Thymus (tissue), 11 donors: ENCODE measurements at regions not wholly inside any gene's neighbourhood (a gene's known extent, or its start where the extent isn't known, plus 50 kb on each side); places are given as distances from the start of the nearest gene placed in this dataset.
"Not testable (repeated sequence)": the region's sequence is repeated elsewhere in the genome, so short reads cannot be mapped to it uniquely, and the experiment has no call there.

Source experiments
- DNase-seq, 9 donors: peaks; one replicate each; pipeline ENCODE4 v3.0.0-alpha.2; 2013; ENCODE audit warnings: low spot score in 9 of 9, low read depth in 6 of 9, missing footprints in 1 of 9
- H3K27ac ChIP-seq, 2 donors: one replicate each; pipeline ENCODE4 v1.5.1; 2013; ENCODE audit warnings: control low read depth in 1 of 2, low read depth in 1 of 2, low read length in 1 of 2, mild to moderate bottlenecking in 1 of 2, moderate library complexity in 1 of 2
- H3K27me3 ChIP-seq, 2 donors: one replicate each; pipeline ENCODE4 v1.5.1; 2013; ENCODE audit warnings: low read length in 1 of 2; ENCODE audit not compliant: control insufficient read depth in 2 of 2, insufficient read depth in 1 of 2
- H3K36me3 ChIP-seq, 2 donors: one replicate each; pipeline ENCODE4 v1.5.1; 2013; ENCODE audit warnings: low read length in 1 of 2, mild to moderate bottlenecking in 1 of 2, moderate library complexity in 1 of 2; ENCODE audit not compliant: control insufficient read depth in 2 of 2, insufficient read depth in 2 of 2
- H3K4me1 ChIP-seq, 2 donors: one replicate each; pipeline ENCODE4 v1.5.1; 2013; ENCODE audit warnings: low read length in 2 of 2; ENCODE audit not compliant: control insufficient read depth in 2 of 2, insufficient read depth in 2 of 2
- H3K4me3 ChIP-seq, 2 donors: one replicate each; pipeline ENCODE4 v1.5.1; 2013; ENCODE audit warnings: low read length in 2 of 2, control low read depth in 1 of 2, mild to moderate bottlenecking in 1 of 2
- H3K9me3 ChIP-seq, 2 donors: one replicate each; pipeline ENCODE4 v1.5.1; 2013; ENCODE audit warnings: low read length in 1 of 2, mild to moderate bottlenecking in 1 of 2; ENCODE audit not compliant: control insufficient read depth in 2 of 2, insufficient read depth in 1 of 2
- WGBS: extraction: QIAGEN DNeasy Blood & Tissue Kit; methylation state at CpG from one replicate; pipeline ENCODE4 v1.1.7; 2013; 5-methylcytosine and 5-hydroxymethylcytosine counted together
- donor health status: healthy.

GRCh38 chr7:115805458-115805857, 225.1 kb downstream of the TFEC start:
- no peak overlapping the region for H3K27ac ChIP-seq
- no peaks in the 10 kb centered on the region for H3K4me1 ChIP-seq
- no peaks in the 10 kb centered on the region for H3K27me3 ChIP-seq
- no peak for DNase-seq
- H3K36me3 ChIP-seq = no peaks in the 10 kb centered on the region
- 78% methylated on average over 8 of the region's 8 CpGs for WGBS
- no peak overlapping the region for H3K4me3 ChIP-seq
- no peaks in the 10 kb centered on the region for H3K9me3 ChIP-seq

- Histone ChIP-seq H3K36me3 (no peaks in the 10 kb centered on the region), H3K27me3 (no peaks in the 10 kb centered on the region), H3K4me1 (no peaks in the 10 kb centered on the region), H3K27ac (no peak overlapping the region), H3K9me3 (no peaks in the 10 kb centered on the region), H3K4me3 (no peak overlapping the region)
- no peak for DNase-seq
Observed at GRCh38 chr7:115802415-115802814, 228.1 kb downstream of the TFEC start.

GRCh38 chr7:115799430-115799829, 231.1 kb downstream of the TFEC start:
- H3K9me3 ChIP-seq = no peaks in the 10 kb centered on the region

GRCh38 chr7:115793958-115794702, 236.4 kb downstream of the TFEC start:
- no peak for DNase-seq
- 91% methylated on average over 7 of the region's 7 CpGs for WGBS
- H3K9me3 ChIP-seq = peaks cover 0 to 5% of the 10 kb centered on the region in 2 donors
- no peaks in the 10 kb centered on the region for H3K4me1 ChIP-seq
- no peaks in the 10 kb centered on the region for H3K27me3 ChIP-seq
- H3K4me3 ChIP-seq = no peak overlapping the region
- no peaks in the 10 kb centered on the region for H3K36me3 ChIP-seq
- H3K27ac ChIP-seq = no peak overlapping the region

More at GRCh38 chr7:115799430-115799829, 231.1 kb downstream of the TFEC start:
- DNase-seq = no peak
- Histone ChIP-seq H3K4me1 (no peaks in the 10 kb centered on the region), H3K4me3 (no peak overlapping the region), H3K36me3 (no peaks in the 10 kb centered on the region), H3K27ac (no peak overlapping the region), H3K27me3 (no peaks in the 10 kb centered on the region)
- WGBS = 87% methylated on average over 2 of the region's 2 CpGs

GRCh38 chr7:115789901-115790300, 240.7 kb downstream of the TFEC start:
- Histone ChIP-seq H3K4me3 (no peak overlapping the region), H3K27ac (no peak overlapping the region), H3K9me3 (peaks cover 0 to 5% of the 10 kb centered on the region in 2 donors), H3K36me3 (no peaks in the 10 kb centered on the region), H3K4me1 (no peaks in the 10 kb centered on the region), H3K27me3 (no peaks in the 10 kb centered on the region)
- WGBS = 93% methylated on average over 27 of the region's 27 CpGs
- no peak for DNase-seq

- H3K4me1 ChIP-seq, H3K36me3 ChIP-seq, H3K9me3 ChIP-seq, H3K27me3 ChIP-seq, DNase-seq, H3K4me3 ChIP-seq, H3K27ac ChIP-seq: not testable (repeated sequence)
- WGBS = 90% methylated on average over 3 of the region's 3 CpGs
Observed at GRCh38 chr7:115789473-115789872, 241.1 kb downstream of the TFEC start.

- WGBS = 49% methylated on average over 1 of the region's 1 CpG
- H3K36me3 ChIP-seq = no peaks in the 10 kb centered on the region
- H3K27ac ChIP-seq = no peak overlapping the region
- no peaks in the 10 kb centered on the region for H3K4me1 ChIP-seq
- H3K27me3 ChIP-seq = no peaks in the 10 kb centered on the region
- no peaks in the 10 kb centered on the region for H3K9me3 ChIP-seq
- DNase-seq = no peak
- H3K4me3 ChIP-seq = no peak overlapping the region
Observed at GRCh38 chr7:115782696-115783490, 247.7 kb downstream of the TFEC start.

- Histone ChIP-seq H3K4me3 (no peak overlapping the region), H3K9me3 (no peaks in the 10 kb centered on the region), H3K27me3 (no peaks in the 10 kb centered on the region), H3K27ac (no peak overlapping the region), H3K36me3 (no peaks in the 10 kb centered on the region), H3K4me1 (no peaks in the 10 kb centered on the region)
- DNase-seq = no peak
Observed at GRCh38 chr7:115779561-115779960, 251.0 kb downstream of the TFEC start.

GRCh38 chr7:115775981-115776380, 254.6 kb downstream of the TFEC start:
- Histone ChIP-seq H3K27ac (no peak overlapping the region), H3K36me3 (no peaks in the 10 kb centered on the region), H3K4me3 (no peak overlapping the region), H3K27me3 (no peaks in the 10 kb centered on the region), H3K9me3 (no peaks in the 10 kb centered on the region), H3K4me1 (no peaks in the 10 kb centered on the region)
- no peak for DNase-seq
- WGBS = 80% methylated on average over 1 of the region's 1 CpG
